ENCODE measurements at regions not wholly inside any gene's neighbourhood (a gene's known extent, or its start where the extent isn't known, plus 50 kb on each side); places are given as distances from the start of the nearest gene placed in this dataset.

DNA sequence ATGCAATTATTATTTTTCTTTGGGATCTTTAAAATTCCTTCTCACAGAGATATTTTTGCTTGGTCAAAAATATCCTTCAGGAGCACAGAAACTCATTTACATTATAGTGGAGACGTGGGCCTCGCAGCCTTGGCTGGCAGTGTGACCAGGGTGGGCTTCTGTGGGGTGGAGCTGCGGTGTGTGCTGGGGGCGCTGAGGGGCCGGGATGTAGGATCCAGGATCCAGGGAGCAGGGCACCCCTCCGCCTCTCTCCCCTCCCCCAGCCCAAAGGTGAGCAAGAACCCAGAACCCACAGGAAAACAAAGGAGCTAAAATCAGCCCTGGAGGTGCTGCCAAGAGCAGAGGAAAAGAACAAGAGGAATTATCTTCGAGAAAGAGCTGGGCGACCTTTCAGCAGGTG is 79.1 kb upstream of the OLFM1 start:
- no peak for ATAC-seq
- DNase-seq, result peak in 1 of 2 donors; percentile 17
- intact Hi-C loops (cut with DNase I), result no loop called here
- Histone ChIP-seq H3K9me3 (no peaks in the 10 kb centered on the region), H3K36me3 (ENCODE audit: insufficient read depth in 1 of 2, low read depth in 1 of 2) (no peaks in the 10 kb centered on the region), H3K4me3 (no peak overlapping the region), H3K27ac (no peak overlapping the region), H3K27me3 (ENCODE audit: insufficient read depth in 3 of 3, low read length in 2 of 3) (peaks cover 0 to 28% (median 5%) of the 10 kb centered on the region in 3 donors), H3K4me1 (no peaks in the 10 kb centered on the region)
- TF ChIP-seq, protein P1, sequence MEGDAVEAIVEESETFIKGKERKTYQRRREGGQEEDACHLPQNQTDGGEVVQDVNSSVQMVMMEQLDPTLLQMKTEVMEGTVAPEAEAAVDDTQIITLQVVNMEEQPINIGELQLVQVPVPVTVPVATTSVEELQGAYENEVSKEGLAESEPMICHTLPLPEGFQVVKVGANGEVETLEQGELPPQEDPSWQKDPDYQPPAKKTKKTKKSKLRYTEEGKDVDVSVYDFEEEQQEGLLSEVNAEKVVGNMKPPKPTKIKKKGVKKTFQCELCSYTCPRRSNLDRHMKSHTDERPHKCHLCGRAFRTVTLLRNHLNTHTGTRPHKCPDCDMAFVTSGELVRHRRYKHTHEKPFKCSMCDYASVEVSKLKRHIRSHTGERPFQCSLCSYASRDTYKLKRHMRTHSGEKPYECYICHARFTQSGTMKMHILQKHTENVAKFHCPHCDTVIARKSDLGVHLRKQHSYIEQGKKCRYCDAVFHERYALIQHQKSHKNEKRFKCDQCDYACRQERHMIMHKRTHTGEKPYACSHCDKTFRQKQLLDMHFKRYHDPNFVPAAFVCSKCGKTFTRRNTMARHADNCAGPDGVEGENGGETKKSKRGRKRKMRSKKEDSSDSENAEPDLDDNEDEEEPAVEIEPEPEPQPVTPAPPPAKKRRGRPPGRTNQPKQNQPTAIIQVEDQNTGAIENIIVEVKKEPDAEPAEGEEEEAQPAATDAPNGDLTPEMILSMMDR (IDR thresholded peaks at IDR 0.05), result no peak
- WGBS, 3 donors, result 90 to 92% (median 91%) methylated on average over 8 of the region's 8 CpGs

- ATAC-seq (no peak), DNase-seq (peak in 1 of 2 donors; percentile 46)
- H3K9me3 ChIP-seq, result no peaks in the 10 kb centered on the region
- TF ChIP-seq, protein P1 (IDR thresholded peaks at IDR 0.05), result no peak
- H3K27me3 ChIP-seq (ENCODE audit: insufficient read depth in 3 of 3, low read length in 2 of 3), result peaks cover 0 to 35% (median 5%) of the 10 kb centered on the region in 3 donors
- no peaks in the 10 kb centered on the region for H3K4me1 ChIP-seq
- no peak overlapping the region for H3K27ac ChIP-seq
- no peaks in the 10 kb centered on the region for H3K36me3 ChIP-seq (ENCODE audit: insufficient read depth in 1 of 2, low read depth in 1 of 2)
- intact Hi-C loops (cut with DNase I), result no loop called here
- no peak overlapping the region for H3K4me3 ChIP-seq
- 83 to 92% (median 85%) methylated on average over 10 of the region's 10 CpGs for WGBS, 3 donors
Observed at GRCh38 chr9:135009051-135009560, 78.4 kb upstream of the OLFM1 start.

DNA sequence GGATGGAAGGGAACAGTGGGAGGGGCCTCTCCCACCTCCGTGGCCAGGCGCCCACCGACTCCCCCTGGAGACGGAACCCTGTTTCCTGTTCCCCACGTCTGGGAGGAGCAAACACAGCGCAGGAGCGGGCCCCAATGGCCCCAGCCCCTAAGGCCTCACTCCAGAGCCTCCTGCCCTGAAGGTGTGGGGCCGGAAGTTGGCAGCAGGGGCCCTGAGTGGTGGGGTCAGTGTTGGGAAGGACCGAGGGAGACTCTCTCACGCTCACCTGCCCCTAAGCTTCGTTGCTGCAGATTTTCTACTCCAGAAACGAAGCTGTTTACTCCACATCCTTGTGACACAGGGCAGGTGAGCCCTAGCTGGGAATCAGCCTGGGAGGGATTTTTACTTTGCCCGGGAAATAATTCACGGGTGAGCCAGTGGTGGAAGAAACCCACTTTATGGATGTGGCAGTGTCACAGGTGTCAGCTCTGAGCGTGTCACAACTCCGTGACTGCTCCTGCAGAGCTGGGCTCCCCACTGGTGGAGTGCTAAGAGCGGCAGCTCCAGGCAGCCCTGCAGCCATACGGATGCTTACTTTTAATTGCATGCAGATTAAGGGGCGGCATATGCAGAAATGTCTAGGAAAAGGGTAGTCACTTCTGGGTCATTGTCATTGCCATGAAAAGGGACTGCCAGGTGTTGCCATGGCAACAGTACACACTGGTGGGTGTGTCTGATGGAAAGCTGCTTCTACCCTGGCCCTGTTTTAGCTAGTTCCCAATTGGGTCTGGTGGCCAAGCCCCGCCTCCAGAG is 77.5 kb upstream of the OLFM1 start:
- H3K4me1 ChIP-seq, result no peaks in the 10 kb centered on the region
- no peaks in the 10 kb centered on the region for H3K9me3 ChIP-seq
- no peaks in the 10 kb centered on the region for H3K36me3 ChIP-seq (ENCODE audit: insufficient read depth in 1 of 2, low read depth in 1 of 2)
- peaks cover 0 to 43% (median 5%) of the 10 kb centered on the region in 3 donors for H3K27me3 ChIP-seq (ENCODE audit: insufficient read depth in 3 of 3, low read length in 2 of 3)
- intact Hi-C loops (cut with DNase I), result no loop called here
- no peak overlapping the region for H3K27ac ChIP-seq
- TF ChIP-seq, protein P1 (IDR thresholded peaks at IDR 0.05), result no peak
- DNase-seq (peak in 1 of 2 donors; percentile 19), ATAC-seq (no peak)
- no peak overlapping the region for H3K4me3 ChIP-seq
- 69 to 77% (median 76%) methylated on average over 18 to 20 of the region's 20 CpGs for WGBS, 3 donors

DNA sequence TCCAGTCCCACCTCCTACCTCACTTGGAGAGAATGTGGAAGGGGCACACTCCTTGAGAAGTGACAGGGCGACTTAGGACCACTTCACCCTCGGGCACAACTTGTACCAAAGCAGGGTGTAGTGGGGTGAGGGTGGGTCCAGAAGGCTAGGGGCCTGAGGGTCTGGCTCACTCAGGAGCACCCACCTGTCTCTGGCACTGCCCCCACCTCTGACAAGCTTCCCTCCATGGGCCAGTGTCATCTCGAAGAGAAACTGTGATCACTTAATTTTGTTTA is 76.9 kb upstream of the OLFM1 start:
- no peak overlapping the region for H3K27ac ChIP-seq
- H3K27me3 ChIP-seq (ENCODE audit: insufficient read depth in 3 of 3, low read length in 2 of 3), result peaks cover 0 to 46% (median 7%) of the 10 kb centered on the region in 3 donors
- intact Hi-C loops (cut with DNase I), result no loop called here
- TF ChIP-seq, protein P1 (IDR thresholded peaks at IDR 0.05), result no peak
- no peaks in the 10 kb centered on the region for H3K4me1 ChIP-seq
- no peak overlapping the region for H3K4me3 ChIP-seq
- H3K36me3 ChIP-seq (ENCODE audit: insufficient read depth in 1 of 2, low read depth in 1 of 2), result no peaks in the 10 kb centered on the region
- ATAC-seq (no peak), DNase-seq (peak in 1 of 2 donors; percentile 15)
- no peaks in the 10 kb centered on the region for H3K9me3 ChIP-seq
- WGBS, 3 donors, result 74 to 84% (median 77%) methylated on average over 3 of the region's 3 CpGs

Measured in psoas muscle (tissue), 7 donors.